ENCODE measurements at regions not wholly inside any gene's neighbourhood (a gene's known extent, or its start where the extent isn't known, plus 50 kb on each side); places are given as distances from the start of the nearest gene placed in this dataset.

DNA sequence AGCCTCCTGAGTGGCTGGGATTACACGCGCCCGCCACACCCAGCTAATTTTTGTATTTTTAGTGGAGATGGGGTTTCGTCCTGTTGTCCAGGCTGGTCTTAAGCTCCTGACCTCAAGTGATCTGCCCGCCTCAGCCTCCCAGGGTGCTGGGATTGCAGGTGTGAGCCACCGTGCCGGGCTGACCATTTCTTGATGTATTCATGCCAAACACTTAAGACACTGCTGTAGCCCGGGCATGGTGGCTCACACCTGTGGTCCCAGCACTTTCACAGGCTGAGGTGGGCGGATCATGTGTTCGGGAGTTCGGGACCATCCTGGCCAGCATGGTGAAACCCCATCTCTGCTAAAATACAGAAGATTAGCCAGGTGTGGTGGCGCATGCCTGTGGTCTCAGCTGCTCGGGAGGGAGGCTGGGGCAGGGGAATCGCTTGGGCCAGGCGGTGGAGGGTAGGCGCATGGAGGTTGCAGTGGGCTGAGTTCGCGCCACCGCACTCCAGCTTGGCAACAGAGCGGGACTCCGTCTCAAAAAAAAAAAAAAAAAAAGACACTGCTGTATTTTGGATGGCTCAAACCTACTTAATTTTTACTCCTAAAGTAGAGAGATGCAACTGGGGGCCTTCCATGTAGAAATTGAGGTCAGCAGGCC, 140.8 kb downstream of the NUP35 start (continued):
- TF ChIP-seq, protein P1, sequence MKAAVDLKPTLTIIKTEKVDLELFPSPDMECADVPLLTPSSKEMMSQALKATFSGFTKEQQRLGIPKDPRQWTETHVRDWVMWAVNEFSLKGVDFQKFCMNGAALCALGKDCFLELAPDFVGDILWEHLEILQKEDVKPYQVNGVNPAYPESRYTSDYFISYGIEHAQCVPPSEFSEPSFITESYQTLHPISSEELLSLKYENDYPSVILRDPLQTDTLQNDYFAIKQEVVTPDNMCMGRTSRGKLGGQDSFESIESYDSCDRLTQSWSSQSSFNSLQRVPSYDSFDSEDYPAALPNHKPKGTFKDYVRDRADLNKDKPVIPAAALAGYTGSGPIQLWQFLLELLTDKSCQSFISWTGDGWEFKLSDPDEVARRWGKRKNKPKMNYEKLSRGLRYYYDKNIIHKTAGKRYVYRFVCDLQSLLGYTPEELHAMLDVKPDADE (IDR thresholded peaks at IDR 0.05), result no peak

DNA sequence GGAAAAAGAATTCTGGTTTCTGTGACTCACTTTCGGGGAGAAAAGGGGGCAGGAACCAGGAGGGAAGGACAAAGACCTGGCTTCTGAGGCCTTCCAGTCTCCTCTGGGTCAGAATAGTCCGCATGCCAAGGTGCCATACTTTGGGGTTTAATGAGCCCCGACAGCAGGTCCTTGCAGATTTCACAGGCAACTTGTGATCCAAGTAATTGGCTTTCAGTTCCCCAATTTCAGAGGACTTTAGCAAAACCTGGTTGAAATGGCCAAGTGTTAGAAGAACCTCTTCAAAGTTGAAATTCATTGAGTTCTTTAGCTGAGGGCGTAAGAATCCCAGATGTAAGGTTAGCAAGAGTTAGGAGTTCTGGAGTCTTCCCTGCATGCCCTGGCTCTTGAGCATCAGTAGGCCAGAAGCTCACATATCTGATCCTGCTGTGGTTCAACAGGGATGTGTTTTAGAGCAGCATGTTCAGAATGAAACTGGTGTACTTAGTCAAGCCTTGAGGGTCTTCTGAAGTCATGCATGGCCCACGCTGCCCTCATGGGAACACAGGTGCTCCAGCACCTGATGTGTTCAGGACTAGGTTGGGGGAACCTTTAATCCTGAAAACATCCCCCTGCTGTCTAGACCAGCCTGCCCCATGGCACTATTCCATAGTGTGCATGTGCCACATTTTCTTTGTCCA, 143.0 kb downstream of the NUP35 start:
- Histone ChIP-seq H3K27ac (ENCODE audit: low read depth) (no peak overlapping the region), H2AFZ (no peak overlapping the region), H3F3A (replicated peaks; ENCODE audit: low read depth) (no peaks in the 10 kb centered on the region), H3K4me2 (no peak overlapping the region), H4K20me1 (replicated peaks; ENCODE audit: insufficient read depth) (no peaks in the 10 kb centered on the region), H3K36me3 (ENCODE audit: insufficient read depth) (no peaks in the 10 kb centered on the region), H3K27me3 (ENCODE audit: insufficient read depth) (no peaks in the 10 kb centered on the region), H3K4me1 (ENCODE audit: insufficient read depth) (no peaks in the 10 kb centered on the region), H3K4me3 (no peak overlapping the region), H3K79me2 (replicated peaks; ENCODE audit: insufficient read depth) (no peaks in the 10 kb centered on the region), H3K9me2 (ENCODE audit: insufficient read depth) (peaks cover 6% of the 10 kb centered on the region; the same call in 1 of the 2 replicates)
- Mint-ChIP-seq H3K9me3 (peaks cover 7% of the 10 kb centered on the region), H3K27ac (no peak overlapping the region), H3K4me3 (no peak overlapping the region), H3K36me3 (ENCODE audit: low read depth) (peaks cover 4% of the 10 kb centered on the region; the same call in 2 of the 3 replicates), H3K27me3 (ENCODE audit: insufficient read depth, low read depth, poor library complexity) (peaks cover 1% of the 10 kb centered on the region), H3K4me1 (no peaks in the 10 kb centered on the region)
- no peak for DNase-seq (ENCODE audit: low spot score)
- no peak for ATAC-seq
- TF ChIP-seq ZNF331 (CRISPR knock-in tag; IDR thresholded peaks at IDR 0.05; ENCODE audit: low read depth), result no peak
- TF ChIP-seq POLR2AphosphoS5 (IDR thresholded peaks at IDR 0.05; ENCODE audit: low read depth), result no peak
- TF ChIP-seq, protein P2, sequence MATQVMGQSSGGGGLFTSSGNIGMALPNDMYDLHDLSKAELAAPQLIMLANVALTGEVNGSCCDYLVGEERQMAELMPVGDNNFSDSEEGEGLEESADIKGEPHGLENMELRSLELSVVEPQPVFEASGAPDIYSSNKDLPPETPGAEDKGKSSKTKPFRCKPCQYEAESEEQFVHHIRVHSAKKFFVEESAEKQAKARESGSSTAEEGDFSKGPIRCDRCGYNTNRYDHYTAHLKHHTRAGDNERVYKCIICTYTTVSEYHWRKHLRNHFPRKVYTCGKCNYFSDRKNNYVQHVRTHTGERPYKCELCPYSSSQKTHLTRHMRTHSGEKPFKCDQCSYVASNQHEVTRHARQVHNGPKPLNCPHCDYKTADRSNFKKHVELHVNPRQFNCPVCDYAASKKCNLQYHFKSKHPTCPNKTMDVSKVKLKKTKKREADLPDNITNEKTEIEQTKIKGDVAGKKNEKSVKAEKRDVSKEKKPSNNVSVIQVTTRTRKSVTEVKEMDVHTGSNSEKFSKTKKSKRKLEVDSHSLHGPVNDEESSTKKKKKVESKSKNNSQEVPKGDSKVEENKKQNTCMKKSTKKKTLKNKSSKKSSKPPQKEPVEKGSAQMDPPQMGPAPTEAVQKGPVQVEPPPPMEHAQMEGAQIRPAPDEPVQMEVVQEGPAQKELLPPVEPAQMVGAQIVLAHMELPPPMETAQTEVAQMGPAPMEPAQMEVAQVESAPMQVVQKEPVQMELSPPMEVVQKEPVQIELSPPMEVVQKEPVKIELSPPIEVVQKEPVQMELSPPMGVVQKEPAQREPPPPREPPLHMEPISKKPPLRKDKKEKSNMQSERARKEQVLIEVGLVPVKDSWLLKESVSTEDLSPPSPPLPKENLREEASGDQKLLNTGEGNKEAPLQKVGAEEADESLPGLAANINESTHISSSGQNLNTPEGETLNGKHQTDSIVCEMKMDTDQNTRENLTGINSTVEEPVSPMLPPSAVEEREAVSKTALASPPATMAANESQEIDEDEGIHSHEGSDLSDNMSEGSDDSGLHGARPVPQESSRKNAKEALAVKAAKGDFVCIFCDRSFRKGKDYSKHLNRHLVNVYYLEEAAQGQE (IDR thresholded peaks at IDR 0.05; ENCODE audit: unreplicated experiment), result no peak
- TF ChIP-seq STAT1 (IDR thresholded peaks at IDR 0.05; ENCODE audit: unreplicated experiment), result no peak
- TF ChIP-seq EZH2 (IDR thresholded peaks at IDR 0.05; ENCODE audit: low read depth, unreplicated experiment), result no peak
- TF ChIP-seq CREB1 (CRISPR knock-in tag; IDR thresholded peaks at IDR 0.05; ENCODE audit: low read depth), result no peak
- TF ChIP-seq JUNB (IDR thresholded peaks at IDR 0.05; ENCODE audit: unreplicated experiment), result no peak
- TF ChIP-seq, protein P3, sequence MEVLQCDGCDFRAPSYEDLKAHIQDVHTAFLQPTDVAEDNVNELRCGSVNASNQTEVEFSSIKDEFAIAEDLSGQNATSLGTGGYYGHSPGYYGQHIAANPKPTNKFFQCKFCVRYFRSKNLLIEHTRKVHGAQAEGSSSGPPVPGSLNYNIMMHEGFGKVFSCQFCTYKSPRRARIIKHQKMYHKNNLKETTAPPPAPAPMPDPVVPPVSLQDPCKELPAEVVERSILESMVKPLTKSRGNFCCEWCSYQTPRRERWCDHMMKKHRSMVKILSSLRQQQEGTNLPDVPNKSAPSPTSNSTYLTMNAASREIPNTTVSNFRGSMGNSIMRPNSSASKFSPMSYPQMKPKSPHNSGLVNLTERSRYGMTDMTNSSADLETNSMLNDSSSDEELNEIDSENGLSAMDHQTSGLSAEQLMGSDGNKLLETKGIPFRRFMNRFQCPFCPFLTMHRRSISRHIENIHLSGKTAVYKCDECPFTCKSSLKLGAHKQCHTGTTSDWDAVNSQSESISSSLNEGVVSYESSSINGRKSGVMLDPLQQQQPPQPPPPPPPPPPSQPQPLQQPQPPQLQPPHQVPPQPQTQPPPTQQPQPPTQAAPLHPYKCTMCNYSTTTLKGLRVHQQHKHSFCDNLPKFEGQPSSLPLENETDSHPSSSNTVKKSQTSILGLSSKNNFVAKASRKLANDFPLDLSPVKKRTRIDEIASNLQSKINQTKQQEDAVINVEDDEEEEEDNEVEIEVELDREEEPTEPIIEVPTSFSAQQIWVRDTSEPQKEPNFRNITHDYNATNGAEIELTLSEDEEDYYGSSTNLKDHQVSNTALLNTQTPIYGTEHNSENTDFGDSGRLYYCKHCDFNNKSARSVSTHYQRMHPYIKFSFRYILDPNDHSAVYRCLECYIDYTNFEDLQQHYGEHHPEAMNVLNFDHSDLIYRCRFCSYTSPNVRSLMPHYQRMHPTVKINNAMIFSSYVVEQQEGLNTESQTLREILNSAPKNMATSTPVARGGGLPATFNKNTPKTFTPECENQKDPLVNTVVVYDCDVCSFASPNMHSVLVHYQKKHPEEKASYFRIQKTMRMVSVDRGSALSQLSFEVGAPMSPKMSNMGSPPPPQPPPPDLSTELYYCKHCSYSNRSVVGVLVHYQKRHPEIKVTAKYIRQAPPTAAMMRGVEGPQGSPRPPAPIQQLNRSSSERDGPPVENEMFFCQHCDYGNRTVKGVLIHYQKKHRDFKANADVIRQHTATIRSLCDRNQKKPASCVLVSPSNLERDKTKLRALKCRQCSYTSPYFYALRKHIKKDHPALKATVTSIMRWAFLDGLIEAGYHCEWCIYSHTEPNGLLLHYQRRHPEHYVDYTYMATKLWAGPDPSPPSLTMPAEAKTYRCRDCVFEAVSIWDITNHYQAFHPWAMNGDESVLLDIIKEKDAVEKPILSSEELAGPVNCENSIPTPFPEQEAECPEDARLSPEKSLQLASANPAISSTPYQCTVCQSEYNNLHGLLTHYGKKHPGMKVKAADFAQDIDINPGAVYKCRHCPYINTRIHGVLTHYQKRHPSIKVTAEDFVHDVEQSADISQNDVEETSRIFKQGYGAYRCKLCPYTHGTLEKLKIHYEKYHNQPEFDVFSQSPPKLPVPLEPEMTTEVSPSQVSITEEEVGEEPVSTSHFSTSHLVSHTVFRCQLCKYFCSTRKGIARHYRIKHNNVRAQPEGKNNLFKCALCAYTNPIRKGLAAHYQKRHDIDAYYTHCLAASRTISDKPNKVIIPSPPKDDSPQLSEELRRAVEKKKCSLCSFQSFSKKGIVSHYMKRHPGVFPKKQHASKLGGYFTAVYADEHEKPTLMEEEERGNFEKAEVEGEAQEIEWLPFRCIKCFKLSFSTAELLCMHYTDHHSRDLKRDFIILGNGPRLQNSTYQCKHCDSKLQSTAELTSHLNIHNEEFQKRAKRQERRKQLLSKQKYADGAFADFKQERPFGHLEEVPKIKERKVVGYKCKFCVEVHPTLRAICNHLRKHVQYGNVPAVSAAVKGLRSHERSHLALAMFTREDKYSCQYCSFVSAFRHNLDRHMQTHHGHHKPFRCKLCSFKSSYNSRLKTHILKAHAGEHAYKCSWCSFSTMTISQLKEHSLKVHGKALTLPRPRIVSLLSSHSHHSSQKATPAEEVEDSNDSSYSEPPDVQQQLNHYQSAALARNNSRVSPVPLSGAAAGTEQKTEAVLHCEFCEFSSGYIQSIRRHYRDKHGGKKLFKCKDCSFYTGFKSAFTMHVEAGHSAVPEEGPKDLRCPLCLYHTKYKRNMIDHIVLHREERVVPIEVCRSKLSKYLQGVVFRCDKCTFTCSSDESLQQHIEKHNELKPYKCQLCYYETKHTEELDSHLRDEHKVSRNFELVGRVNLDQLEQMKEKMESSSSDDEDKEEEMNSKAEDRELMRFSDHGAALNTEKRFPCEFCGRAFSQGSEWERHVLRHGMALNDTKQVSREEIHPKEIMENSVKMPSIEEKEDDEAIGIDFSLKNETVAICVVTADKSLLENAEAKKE (CRISPR knock-in tag; IDR thresholded peaks at IDR 0.05), result no peak
- TF ChIP-seq ZNF114 (CRISPR knock-in tag; IDR thresholded peaks at IDR 0.05), result no peak
- TF ChIP-seq, protein P1 (IDR thresholded peaks at IDR 0.05), result no peak
- no peak for TF ChIP-seq NANOG (IDR thresholded peaks at IDR 0.05; ENCODE audit: borderline replicate concordance)

Data from GM23338 (cell line).